DMS153 treated with DMSO at 0.1 percent for 48 hours (cell line): ENCODE measurements at regions not wholly inside any gene's neighbourhood (a gene's known extent, or its start where the extent isn't known, plus 50 kb on each side); places are given as distances from the start of the nearest gene placed in this dataset.

Experiments used
- DNase-seq: peaks from one replicate; lab custom pipeline; 2025; ENCODE audit not compliant: unreplicated experiment; lab: John Stamatoyannopoulos, UW

GRCh38 chr2:128708106-128708816, 389.6 kb upstream of the HS6ST1 start:
- no peak for DNase-seq

- no peak for DNase-seq
Observed at GRCh38 chr2:128710242-128710641, 391.6 kb upstream of the HS6ST1 start.

GRCh38 chr2:128710729-128711128, 392.1 kb upstream of the HS6ST1 start:
- no peak for DNase-seq

- DNase-seq, result no peak
Observed at GRCh38 chr2:128714285-128714684, 395.6 kb upstream of the HS6ST1 start.

- DNase-seq, result no peak
Observed at GRCh38 chr2:128714851-128715312, 396.2 kb upstream of the HS6ST1 start.

GRCh38 chr2:128715360-128715759, 396.7 kb upstream of the HS6ST1 start:
- DNase-seq, result no peak

- DNase-seq, result no peak
Observed at GRCh38 chr2:128716299-128716721, 397.6 kb upstream of the HS6ST1 start.

GRCh38 chr2:128717758-128718710, 399.4 kb upstream of the HS6ST1 start:
- DNase-seq, result no peak

GRCh38 chr2:128720080-128721022, 401.7 kb upstream of the HS6ST1 start:
- DNase-seq, result no peak

GRCh38 chr2:128721096-128721495, 402.4 kb upstream of the HS6ST1 start:
- no peak for DNase-seq

GRCh38 chr2:128722489-128722888, 403.8 kb upstream of the HS6ST1 start:
- no peak for DNase-seq

- no peak for DNase-seq
Observed at GRCh38 chr2:128724547-128724946, 405.9 kb upstream of the HS6ST1 start.

GRCh38 chr2:128724972-128725371, 406.3 kb upstream of the HS6ST1 start:
- DNase-seq, result no peak

- DNase-seq, result no peak
Observed at GRCh38 chr2:128726236-128726635, 407.6 kb upstream of the HS6ST1 start.

GRCh38 chr2:128726911-128727310, 408.2 kb upstream of the HS6ST1 start:
- no peak for DNase-seq

GRCh38 chr2:128727404-128727803, 408.7 kb upstream of the HS6ST1 start:
- DNase-seq, result no peak

GRCh38 chr2:128727914-128728313, 409.2 kb upstream of the HS6ST1 start:
- DNase-seq, result no peak

GRCh38 chr2:128729051-128729450, 410.4 kb upstream of the HS6ST1 start:
- DNase-seq, result no peak

- no peak for DNase-seq
Observed at GRCh38 chr2:128731994-128732650, 413.5 kb upstream of the HS6ST1 start.

GRCh38 chr2:128732976-128733431, 414.3 kb upstream of the HS6ST1 start:
- no peak for DNase-seq
